Body of pancreas (tissue), 4 donors: ENCODE measurements at regions not wholly inside any gene's neighbourhood (a gene's known extent, or its start where the extent isn't known, plus 50 kb on each side); places are given as distances from the start of the nearest gene placed in this dataset.
"Not testable (repeated sequence)": the region's sequence is repeated elsewhere in the genome, so short reads cannot be mapped to it uniquely, and the experiment has no call there.

ENCODE experiments used
- ATAC-seq: fragments of 150-250 bp; one replicate; pipeline ENCODE4 v1.9.1; 2016
- DNase-seq, 4 donors: peaks; one replicate each; pipeline ENCODE4 v3.0.0-alpha.2; 2019
- H3K27ac ChIP-seq, 4 donors: fragments of 200-600 bp; sonication (generic); 1 replicate in 3 of 4; 2 replicates in 1 of 4; pipeline versions ENCODE4 v1.5.1 to v1.6.1; 2016 to 2019; ENCODE audit warnings: mild to moderate bottlenecking in 1 of 4, mixed read lengths in 1 of 4, moderate library complexity in 1 of 4
- H3K27me3 ChIP-seq, 2 donors: fragments of 200-600 bp; sonication (generic); one replicate each; pipeline ENCODE4 v1.6.0; 2016; ENCODE audit warnings: mild to moderate bottlenecking in 1 of 2
- H3K36me3 ChIP-seq, 2 donors: fragments of 200-600 bp; sonication (generic); replicated peaks in 1 of 2; 2 replicates each; pipeline ENCODE4 v1.5.1; 2016; ENCODE audit warnings: low read depth in 2 of 2; ENCODE audit not compliant: insufficient read depth in 1 of 2
- H3K4me1 ChIP-seq: fragments of 200-600 bp; sonication (generic); one replicate; pipeline ENCODE4 v1.6.0; 2016
- H3K4me3 ChIP-seq, 2 donors: fragments of 200-600 bp; sonication (generic); 1 replicate in 1 of 2; 2 replicates in 1 of 2; pipeline ENCODE4 v1.5.1; 2016 to 2019
- H3K9me3 ChIP-seq, 3 donors: fragments of 200-600 bp; sonication (generic); 1 replicate in 2 of 3; 2 replicates in 1 of 3; pipeline ENCODE4 v1.5.1; 2016
- CTCF ChIP-seq, 7 experiments: fragments of 450-650 bp in 4 of 7; fragments of 200-600 bp in 3 of 7; sonication (generic) in 3 of 7; IDR thresholded peaks; one replicate each; pipeline ENCODE4 v1.5.1; 2016 to 2019; ENCODE audit warnings: antibody characterized with exemption in 7 of 7
- POLR2A ChIP-seq, 3 donors: fragments of 450-650 bp; IDR thresholded peaks; one replicate each; pipeline ENCODE4 v1.6.1; 2016; ENCODE audit warnings: antibody characterized with exemption in 3 of 3, mild to moderate bottlenecking in 2 of 3
- WGBS, 2 donors: methylation state at CpG; one replicate each; pipeline ENCODE4 v1.1.5; 2017; 5-methylcytosine and 5-hydroxymethylcytosine counted together
- intact Hi-C: fragments of 100-400 bp; cut with DNase I; formaldehyde crosslinking; loops from one replicate; pipeline ENCODE4 v1.15.1; 2023

GRCh38 chrX:146921204-146921603 is 106.7 kb upstream of the CXorf51A start:
- no peaks in the 10 kb centered on the region for H3K9me3 ChIP-seq
- H3K27ac ChIP-seq = no peak overlapping the region
- DNase-seq (no peak), ATAC-seq (no peak)
- H3K27me3 ChIP-seq = no peaks in the 10 kb centered on the region
- H3K4me1 ChIP-seq = no peaks in the 10 kb centered on the region
- intact Hi-C loops = no loop called here
- no peaks in the 10 kb centered on the region for H3K36me3 ChIP-seq
- TF ChIP-seq POLR2A (IDR thresholded peaks at IDR 0.05) = no peak
- no peak for TF ChIP-seq CTCF (IDR thresholded peaks at IDR 0.05)
- no peak overlapping the region for H3K4me3 ChIP-seq

- whole genome bisulfite sequencing, 2 donors = 47 to 61% methylated on average over 4 to 6 of the region's 8 CpGs
- ATAC-seq = no peak
- no peak for DNase-seq
- H3K27me3 ChIP-seq = no peaks in the 10 kb centered on the region
- intact Hi-C loops = no loop called here
- H3K27ac ChIP-seq = no peak overlapping the region
- H3K36me3 ChIP-seq = no peaks in the 10 kb centered on the region
- H3K4me1 ChIP-seq = no peaks in the 10 kb centered on the region
- no peaks in the 10 kb centered on the region for H3K9me3 ChIP-seq
- H3K4me3 ChIP-seq = no peak overlapping the region
- TF ChIP-seq POLR2A (IDR thresholded peaks at IDR 0.05) = no peak
- TF ChIP-seq CTCF (IDR thresholded peaks at IDR 0.05) = no peak
These were observed 93.1 kb upstream of the CXorf51A start for GRCh38 chrX:146907391-146908240.

GRCh38 chrX:146906166-146906565 is 91.6 kb upstream of the CXorf51A start:
- Histone ChIP-seq H3K36me3 (no peaks in the 10 kb centered on the region), H3K9me3 (no peaks in the 10 kb centered on the region), H3K4me3 (no peak overlapping the region), H3K4me1 (no peaks in the 10 kb centered on the region), H3K27ac (no peak overlapping the region), H3K27me3 (no peaks in the 10 kb centered on the region)
- TF ChIP-seq CTCF (IDR thresholded peaks at IDR 0.05) = no peak
- TF ChIP-seq POLR2A (IDR thresholded peaks at IDR 0.05) = no peak
- ATAC-seq = no peak
- 36 to 48% methylated on average over 3 to 5 of the region's 5 CpGs for WGBS, 2 donors
- intact Hi-C loops = no loop called here
- no peak for DNase-seq

- intact Hi-C loops = no loop called here
- H3K36me3 ChIP-seq = no peaks in the 10 kb centered on the region
- H3K27ac ChIP-seq = no peak overlapping the region
- peak in 3 of 4 donors; percentile 2 to 34 (median 30) for DNase-seq
- no peak for ATAC-seq
- TF ChIP-seq CTCF (IDR thresholded peaks at IDR 0.05) (peak in 1 of 7 experiments; percentile 5), POLR2A (IDR thresholded peaks at IDR 0.05) (no peak)
- H3K4me3 ChIP-seq = no peak overlapping the region
- H3K27me3 ChIP-seq = no peaks in the 10 kb centered on the region
- no peaks in the 10 kb centered on the region for H3K4me1 ChIP-seq
- no peaks in the 10 kb centered on the region for H3K9me3 ChIP-seq
These were observed 72.5 kb upstream of the CXorf51A start for GRCh38 chrX:146887020-146887419.

GRCh38 chrX:146881521-146881920 is 67.0 kb upstream of the CXorf51A start:
- Histone ChIP-seq H3K9me3 (no peaks in the 10 kb centered on the region), H3K27ac (no peak overlapping the region), H3K4me1 (no peaks in the 10 kb centered on the region), H3K27me3 (no peaks in the 10 kb centered on the region), H3K36me3 (no peaks in the 10 kb centered on the region), H3K4me3 (no peak overlapping the region)
- ATAC-seq (no peak), DNase-seq (no peak)
- 47 to 78% methylated on average over 2 of the region's 2 CpGs for WGBS, 2 donors
- TF ChIP-seq POLR2A (IDR thresholded peaks at IDR 0.05) (no peak), CTCF (IDR thresholded peaks at IDR 0.05) (no peak)
- intact Hi-C loops = no loop called here

GRCh38 chrX:146866846-146867245 is 52.3 kb upstream of the CXorf51A start:
- H3K27me3 ChIP-seq, H3K4me3 ChIP-seq, H3K4me1 ChIP-seq, DNase-seq, H3K36me3 ChIP-seq, intact Hi-C loops, ATAC-seq, H3K27ac ChIP-seq, H3K9me3 ChIP-seq: not testable (repeated sequence)
- WGBS, 2 donors = no CpG with 5 or more reads among the region's 27 CpGs

- WGBS, 2 donors = 92 to 100% methylated on average over 5 to 10 of the region's 14 CpGs
- intact Hi-C loops, H3K4me1 ChIP-seq, H3K4me3 ChIP-seq, H3K36me3 ChIP-seq, H3K9me3 ChIP-seq, H3K27ac ChIP-seq, DNase-seq, ATAC-seq, H3K27me3 ChIP-seq: not testable (repeated sequence)
These were observed 51.2 kb upstream of the CXorf51A start for GRCh38 chrX:146865734-146866133.
